ENCODE measurements at regions not wholly inside any gene's neighbourhood (a gene's known extent, or its start where the extent isn't known, plus 50 kb on each side); places are given as distances from the start of the nearest gene placed in this dataset.

GRCh38 chr2:234412726-234413125, 84.2 kb downstream of the ARL4C start:
- TF ChIP-seq EGR1 (IDR thresholded peaks at IDR 0.05; ENCODE audit: low read depth) (no peak), POLR2AphosphoS5 (IDR thresholded peaks at IDR 0.05; ENCODE audit: low read depth, low read length) (no peak), CTCF (IDR thresholded peaks at IDR 0.05 in 2 of 3, conservative IDR thresholded peaks at IDR 0.05 in 1 of 3; ENCODE audit: borderline replicate concordance in 1 of 3, insufficient read depth in 1 of 3, low read depth in 2 of 3, low read length in 2 of 3) (no peak), POLR2A (IDR thresholded peaks at IDR 0.05; ENCODE audit: borderline replicate concordance, extremely low read depth, insufficient read depth, insufficient read length) (no peak), EZH2 (IDR thresholded peaks at IDR 0.05) (no peak), JUND (IDR thresholded peaks at IDR 0.05) (no peak)

Data from HCT116 (cell line).